ENCODE measurements at regions not wholly inside any gene's neighbourhood (a gene's known extent, or its start where the extent isn't known, plus 50 kb on each side); places are given as distances from the start of the nearest gene placed in this dataset.

DNA sequence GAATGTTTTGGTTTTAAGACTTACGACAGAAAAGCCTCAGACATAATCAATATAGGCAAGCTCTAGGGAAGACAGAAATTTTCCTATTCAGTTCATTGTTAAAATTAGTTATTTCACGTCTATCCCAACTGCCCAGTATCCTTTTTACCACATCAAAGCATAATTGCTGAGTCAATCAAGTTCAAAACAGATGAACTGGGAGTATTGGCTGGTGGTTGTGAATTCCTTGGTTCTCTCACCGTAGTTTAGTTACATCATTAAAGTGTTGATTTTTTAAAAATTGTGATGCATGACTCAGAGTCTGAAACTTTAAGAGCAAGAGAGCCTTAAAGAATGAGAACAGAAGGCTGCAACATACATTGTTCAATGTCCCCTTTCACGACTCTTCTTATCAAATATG is 143.3 kb upstream of the FREM2 start:
- TF ChIP-seq CTCF (IDR thresholded peaks at IDR 0.05) (no peak), POLR2AphosphoS5 (IDR thresholded peaks at IDR 0.05) (no peak), POLR2A (IDR thresholded peaks at IDR 0.05) (no peak), EP300 (IDR thresholded peaks at IDR 0.05) (no peak)
